ENCODE measurements at regions not wholly inside any gene's neighbourhood (a gene's known extent, or its start where the extent isn't known, plus 50 kb on each side); places are given as distances from the start of the nearest gene placed in this dataset.

DNA sequence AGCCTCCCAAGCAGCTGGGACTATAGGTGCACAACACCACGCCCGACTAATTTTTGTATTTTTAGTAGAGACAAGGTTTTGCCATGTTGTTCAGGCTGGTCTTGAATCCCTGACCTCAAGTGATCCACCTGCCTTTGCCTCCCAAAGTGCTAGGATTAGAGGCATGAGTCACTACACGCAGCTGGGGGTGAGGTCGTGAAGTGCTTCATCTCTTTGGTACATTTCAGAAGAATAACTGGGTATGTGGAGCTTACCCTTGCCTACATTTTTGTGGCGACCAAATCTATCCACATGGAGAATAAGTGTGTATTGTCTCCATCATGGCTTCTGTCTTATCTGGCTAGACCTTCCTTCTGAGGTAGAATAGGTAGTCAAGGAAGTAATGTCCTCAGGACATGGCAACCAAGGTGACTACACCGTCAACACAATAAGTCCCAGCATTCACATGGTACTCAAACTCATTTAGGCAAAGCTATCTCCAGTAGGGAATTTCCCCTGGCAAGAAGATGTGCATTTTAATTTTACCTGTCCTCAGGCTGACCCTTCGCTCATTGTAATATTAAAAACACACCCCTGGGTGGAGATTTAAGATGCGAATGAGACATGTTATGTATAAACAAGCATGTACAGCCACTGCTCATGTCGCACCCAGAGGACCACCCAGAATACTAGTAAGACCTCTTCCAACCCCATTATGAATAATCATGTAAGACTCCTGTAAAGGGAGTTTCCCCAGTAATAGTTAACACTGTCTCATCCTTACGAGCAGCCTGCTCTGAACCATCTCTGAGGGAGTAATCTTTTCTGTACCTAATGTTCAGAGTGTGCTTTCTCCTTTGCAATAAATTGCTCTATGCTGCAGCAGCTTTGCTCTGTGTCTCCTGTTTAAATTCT, 1173.2 kb downstream of the TAF11L14 start:
- H2BK120ac ChIP-seq (ENCODE audit: low read depth, low read length, poor library complexity, severe bottlenecking), result no peak overlapping the region
- H3T11ph ChIP-seq (ENCODE audit: low read length), result no peak overlapping the region

More for the DNA sequence above, 1173.2 kb downstream of the TAF11L14 start:
- Mint-ChIP-seq H3K4me1 (peaks cover 3 to 9% of the 10 kb centered on the region in 2 experiments; a peak in 2 of 4 replicates), H3K36me3 (ENCODE audit: insufficient read depth in 1 of 3, low read depth in 3 of 3) (no peaks in the 10 kb centered on the region; a peak in 2 of 7 replicates), H3K27ac (no peak overlapping the region; a peak in 2 of 7 replicates), H3K9me3 (no peaks in the 10 kb centered on the region), H3K4me3 (no peak overlapping the region), H3K27me3 (ENCODE audit: low read depth) (no peaks in the 10 kb centered on the region)
- no CpG with 5 or more reads among the region's 10 CpGs for WGBS (ENCODE audit: extremely low coverage, insufficient read length, low lambda C conversion rate)
- no peaks in the 10 kb centered on the region for H3K27me3 ChIP-seq (ENCODE audit: insufficient read depth, low read length)
- H3K4me1 ChIP-seq (ENCODE audit: insufficient read depth, low read length), result 0 out of 2 replicates have a peak, but pooled peaks cover 3% of the 10 kb centered on the region
- no peaks in the 10 kb centered on the region for H4K20me1 ChIP-seq (ENCODE audit: control insufficient read depth, insufficient read depth, insufficient read length)
- H2AK5ac ChIP-seq (ENCODE audit: insufficient read length, low read length), result no peak overlapping the region
- no peak overlapping the region for H3K56ac ChIP-seq (ENCODE audit: insufficient read length, low read depth, low read length)
- H3K79me1 ChIP-seq (ENCODE audit: insufficient read depth, low read depth, low read length, poor library complexity, severe bottlenecking), result no peaks in the 10 kb centered on the region
- no peak overlapping the region for H3K9ac ChIP-seq (ENCODE audit: extremely low read depth, insufficient read length, low read length)
- H2BK12ac ChIP-seq (ENCODE audit: insufficient read length, low read depth, low read length), result no peak overlapping the region
- H4K91ac ChIP-seq (ENCODE audit: insufficient read length, low read depth, low read length), result no peak overlapping the region
- H3K4ac ChIP-seq (ENCODE audit: low read depth, low read length), result no peak overlapping the region
- H3K9me3 ChIP-seq (ENCODE audit: control insufficient read depth, low read depth, low read length), result no peaks in the 10 kb centered on the region
- no peaks in the 10 kb centered on the region for H3K79me2 ChIP-seq (ENCODE audit: insufficient read depth, low read length)
- no peak overlapping the region for H3K18ac ChIP-seq (ENCODE audit: insufficient read length, low read depth, low read length)
- no peak overlapping the region for H3K23ac ChIP-seq (ENCODE audit: insufficient read length, low read depth, low read length)
- no peak overlapping the region for H2BK5ac ChIP-seq (ENCODE audit: insufficient read length, low read length)
- H3K23me2 ChIP-seq (ENCODE audit: insufficient read length, low read depth, low read length, poor library complexity, severe bottlenecking), result no peaks in the 10 kb centered on the region
- TF ChIP-seq CTCF (conservative IDR thresholded peaks at IDR 0.05), result no peak
- no peak overlapping the region for H4K8ac ChIP-seq (replicated peaks; ENCODE audit: insufficient read length, low read depth, low read length)
- no peak for DNase-seq
- no peak overlapping the region for H3K14ac ChIP-seq (ENCODE audit: insufficient read depth, low read length)
- H3K4me2 ChIP-seq (ENCODE audit: insufficient read depth, insufficient read length, low read length), result no peak overlapping the region
- no peak overlapping the region for H4K5ac ChIP-seq (ENCODE audit: insufficient read length, low read depth, low read length)
- H2AFZ ChIP-seq (ENCODE audit: low read length), result no peak overlapping the region
- H2BK20ac ChIP-seq (ENCODE audit: low read depth, low read length, poor library complexity, severe bottlenecking), result no peak overlapping the region
- H2BK15ac ChIP-seq (ENCODE audit: low read depth, low read length), result no peak overlapping the region
- no peak overlapping the region for H3K27ac ChIP-seq (ENCODE audit: insufficient read length, low read depth, low read length)

Measured in H9 (cell line).